Adrenal gland (tissue), 5 donors: ENCODE measurements at regions not wholly inside any gene's neighbourhood (a gene's known extent, or its start where the extent isn't known, plus 50 kb on each side); places are given as distances from the start of the nearest gene placed in this dataset.

Experiments
- CTCF ChIP-seq, 6 experiments: fragments of 450-650 bp in 4 of 6; fragments of 200-600 bp in 2 of 6; sonication (generic) in 1 of 6; IDR thresholded peaks; 1 replicate in 5 of 6; 2 replicates in 1 of 6; pipeline versions ENCODE4 v1.5.1 to v1.8.0; 2016 to 2021; ENCODE audit warnings: antibody characterized with exemption in 6 of 6, mild to moderate bottlenecking in 2 of 6, moderate library complexity in 1 of 6
- POLR2A ChIP-seq, 2 donors: fragments of 450-650 bp; IDR thresholded peaks; one replicate each; pipeline ENCODE4 v1.6.1; 2017; ENCODE audit warnings: antibody characterized with exemption in 2 of 2, mild to moderate bottlenecking in 2 of 2, moderate library complexity in 1 of 2
- donor health status: DM: no; HTN: no; CAD: no.

GRCh38 chr1:18575620-18576019 is 55.0 kb upstream of the PAX7 start:
- TF ChIP-seq CTCF (IDR thresholded peaks at IDR 0.05) (peak; percentile 40 to 79 (median 55)), POLR2A (IDR thresholded peaks at IDR 0.05) (no peak)
